Epithelial cell of esophagus (primary cell): ENCODE measurements at regions not wholly inside any gene's neighbourhood (a gene's known extent, or its start where the extent isn't known, plus 50 kb on each side); places are given as distances from the start of the nearest gene placed in this dataset.

Source experiments
- DNase-seq: peaks from one replicate; pipeline ENCODE4 v3.0.0; 2010; ENCODE audit warnings: low read depth
- H3K4me3 ChIP-seq: 2 replicates; pipeline ENCODE4 v1.5.1; 2011; ENCODE audit warnings: mild to moderate bottlenecking, low read length, control low read depth
- TF ChIP-seq, protein P1 (sequence below): IDR thresholded peaks from 2 replicates; pipeline ENCODE4 v1.5.1; 2011; ENCODE audit warnings: low read depth, mild to moderate bottlenecking, low read length, control low read depth, inconsistent platforms; ENCODE audit not compliant: insufficient read depth; ENCODE audit errors: missing control alignments

DNA sequence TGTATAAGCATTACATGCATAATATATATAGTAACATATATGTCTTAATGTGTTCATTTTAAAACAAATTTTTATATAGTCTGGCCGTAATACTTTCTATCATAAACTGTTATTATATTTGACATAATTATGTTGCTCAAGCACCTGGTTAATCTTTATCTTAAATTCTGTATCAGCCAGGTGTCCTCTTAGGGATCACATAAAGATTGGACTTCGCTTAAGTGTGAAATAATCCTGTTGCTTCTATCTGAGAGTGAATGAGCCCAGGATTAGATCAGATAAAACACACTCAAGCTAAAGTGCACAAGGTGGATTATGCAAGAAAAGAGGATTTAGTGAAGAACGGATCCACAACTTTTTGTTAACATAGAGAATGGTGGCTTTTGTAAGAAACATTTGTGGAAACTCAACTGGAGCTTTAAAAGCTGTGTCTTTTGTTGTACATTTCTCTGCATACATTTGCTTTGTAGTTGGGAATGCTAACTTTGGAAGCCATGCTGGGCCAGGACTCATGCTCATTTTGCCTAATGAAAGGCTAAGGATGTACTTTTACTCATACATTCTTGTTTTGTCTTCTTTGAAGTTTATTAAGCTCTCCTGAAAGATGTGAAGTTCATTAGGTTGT lies 437.8 kb downstream of the ZIC1 start:
- TF ChIP-seq, protein P1, sequence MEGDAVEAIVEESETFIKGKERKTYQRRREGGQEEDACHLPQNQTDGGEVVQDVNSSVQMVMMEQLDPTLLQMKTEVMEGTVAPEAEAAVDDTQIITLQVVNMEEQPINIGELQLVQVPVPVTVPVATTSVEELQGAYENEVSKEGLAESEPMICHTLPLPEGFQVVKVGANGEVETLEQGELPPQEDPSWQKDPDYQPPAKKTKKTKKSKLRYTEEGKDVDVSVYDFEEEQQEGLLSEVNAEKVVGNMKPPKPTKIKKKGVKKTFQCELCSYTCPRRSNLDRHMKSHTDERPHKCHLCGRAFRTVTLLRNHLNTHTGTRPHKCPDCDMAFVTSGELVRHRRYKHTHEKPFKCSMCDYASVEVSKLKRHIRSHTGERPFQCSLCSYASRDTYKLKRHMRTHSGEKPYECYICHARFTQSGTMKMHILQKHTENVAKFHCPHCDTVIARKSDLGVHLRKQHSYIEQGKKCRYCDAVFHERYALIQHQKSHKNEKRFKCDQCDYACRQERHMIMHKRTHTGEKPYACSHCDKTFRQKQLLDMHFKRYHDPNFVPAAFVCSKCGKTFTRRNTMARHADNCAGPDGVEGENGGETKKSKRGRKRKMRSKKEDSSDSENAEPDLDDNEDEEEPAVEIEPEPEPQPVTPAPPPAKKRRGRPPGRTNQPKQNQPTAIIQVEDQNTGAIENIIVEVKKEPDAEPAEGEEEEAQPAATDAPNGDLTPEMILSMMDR: no peak
- H3K4me3 ChIP-seq: no peak overlapping the region

DNA sequence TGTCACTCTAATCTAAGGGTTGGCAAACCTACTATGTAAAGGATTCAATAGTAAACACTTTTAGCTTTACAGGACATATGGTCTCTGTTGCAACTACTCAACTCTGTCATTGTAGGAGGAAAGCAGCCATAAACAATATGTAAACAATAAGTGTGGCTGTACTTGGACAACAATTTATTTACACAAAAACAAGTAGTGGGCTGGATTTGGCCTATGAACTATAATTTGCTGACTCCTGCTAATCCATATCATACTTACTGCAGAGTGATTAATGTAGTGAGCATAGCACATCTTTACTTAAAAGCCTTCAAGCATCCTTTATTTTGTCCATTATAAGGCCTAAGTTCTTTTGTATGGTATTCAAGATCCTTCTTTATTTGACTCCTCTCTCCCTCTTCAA lies 441.9 kb downstream of the ZIC1 start:
- H3K4me3 ChIP-seq: no peak overlapping the region
- TF ChIP-seq, protein P1: no peak
- no peak for DNase-seq

More for the DNA sequence above, 437.8 kb downstream of the ZIC1 start:
- no peak for DNase-seq

DNA sequence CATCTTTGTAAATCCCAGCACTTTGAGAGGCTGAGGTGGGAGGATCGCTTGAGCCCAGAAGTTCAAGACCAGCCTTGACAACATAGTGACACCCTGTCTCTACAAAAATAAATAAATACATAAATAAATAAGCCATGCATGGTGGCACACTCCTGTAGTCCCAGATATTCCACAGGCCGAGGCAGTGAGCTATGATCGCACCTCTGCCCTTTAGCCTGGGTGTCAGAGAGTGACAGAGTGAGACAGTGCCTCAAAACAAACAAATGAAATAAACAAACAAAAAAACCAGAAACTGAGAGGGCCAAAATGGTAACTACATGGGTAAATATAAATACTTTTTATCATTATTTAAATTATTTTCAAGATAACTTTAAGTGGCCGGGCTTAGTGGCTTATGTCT lies 445.4 kb downstream of the ZIC1 start:
- TF ChIP-seq, protein P1: no peak
- H3K4me3 ChIP-seq: no peak overlapping the region
- DNase-seq: no peak

DNA sequence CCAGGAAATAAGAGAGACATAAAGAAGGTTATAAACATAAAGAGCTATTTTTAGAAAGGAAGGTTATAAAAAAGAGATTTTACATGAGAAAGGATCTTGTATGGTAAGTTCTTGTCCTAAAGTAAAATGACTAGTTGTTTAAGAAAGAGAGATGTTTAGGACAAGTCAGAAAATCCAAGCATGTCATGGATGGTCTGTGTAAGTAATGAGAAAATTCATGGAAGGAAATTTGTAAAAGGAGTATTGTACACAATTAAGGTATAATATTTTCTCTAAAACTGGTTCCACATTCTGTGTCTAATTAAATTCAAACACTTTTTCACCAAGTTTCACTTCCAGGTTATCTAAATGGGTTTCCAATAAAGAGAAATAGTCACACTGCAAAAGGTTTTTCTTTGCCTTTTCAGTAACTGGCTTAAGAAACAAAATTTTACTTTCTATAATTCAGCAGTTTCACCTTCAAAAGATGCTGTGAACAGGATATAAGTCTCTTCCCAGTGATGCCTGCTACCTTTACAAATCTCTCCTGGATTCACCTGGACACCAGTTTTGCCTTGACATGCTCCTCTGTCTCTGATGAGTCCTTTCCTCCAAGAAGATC lies 455.7 kb downstream of the ZIC1 start:
- TF ChIP-seq, protein P1: no peak
- H3K4me3 ChIP-seq: no peak overlapping the region
- no peak for DNase-seq

GRCh38 chr3:147866561-147866960 lies 457.4 kb downstream of the ZIC1 start:
- TF ChIP-seq, protein P1: no peak
- H3K4me3 ChIP-seq: no peak overlapping the region
- DNase-seq: no peak

DNA sequence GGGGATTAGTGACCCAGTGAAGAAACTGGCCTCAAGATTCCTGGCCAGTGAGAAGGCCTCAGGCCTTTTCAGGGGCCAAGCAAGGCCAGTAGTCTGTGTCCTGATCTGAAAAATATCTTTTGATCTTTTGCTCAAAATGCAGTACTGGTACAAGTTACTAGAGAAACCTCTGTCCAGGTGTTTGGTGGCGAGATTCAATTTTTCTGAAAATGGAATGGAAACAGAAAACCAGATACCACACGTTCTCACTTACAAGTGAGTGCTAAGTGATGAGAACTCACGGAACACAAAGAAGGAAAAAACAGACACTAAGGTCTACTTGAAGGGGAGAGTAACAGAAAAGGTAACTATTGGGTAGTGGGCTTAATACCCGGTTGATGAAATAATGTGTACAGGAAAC lies 463.4 kb downstream of the ZIC1 start:
- no peak for DNase-seq
- no peak overlapping the region for H3K4me3 ChIP-seq
- TF ChIP-seq, protein P1: no peak

GRCh38 chr3:147875498-147875897 lies 466.3 kb downstream of the ZIC1 start:
- H3K4me3 ChIP-seq: no peak overlapping the region
- TF ChIP-seq, protein P1: no peak
- peak; percentile 24 for DNase-seq
